ENCODE measurements at regions not wholly inside any gene's neighbourhood (a gene's known extent, or its start where the extent isn't known, plus 50 kb on each side); places are given as distances from the start of the nearest gene placed in this dataset.

DNA sequence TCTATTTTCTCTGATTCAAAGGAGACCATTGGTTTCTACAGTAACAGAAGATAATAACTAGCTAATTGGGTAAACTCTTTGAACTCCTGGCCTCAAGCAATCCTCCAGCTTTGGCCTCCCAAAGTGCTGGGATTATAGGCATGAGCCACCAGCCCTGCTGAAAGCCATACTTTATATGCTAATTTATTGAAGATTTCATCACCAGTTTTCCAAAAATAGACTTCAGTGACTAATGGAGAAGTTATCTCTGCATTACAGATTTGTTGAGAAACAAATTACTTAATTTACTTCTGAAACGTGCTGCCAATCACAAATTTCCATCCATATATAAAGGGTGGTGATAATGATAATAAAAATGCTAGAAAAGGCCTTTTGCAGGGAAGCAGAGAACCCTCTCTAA, 1758.1 kb upstream of the SEL1L start:
- Mint-ChIP-seq H3K4me1 (peaks cover 12% of the 10 kb centered on the region), H3K27ac (peak overlapping the region in 1 of 7 donors; percentile 58), H3K27me3 (ENCODE audit: low read depth in 3 of 3) (no peaks in the 10 kb centered on the region), H3K4me3 (no peak overlapping the region), H3K9me3 (peaks cover 0 to 12% (median 3%) of the 10 kb centered on the region in 7 donors), H3K36me3 (no peaks in the 10 kb centered on the region)
- H3K9ac ChIP-seq (ENCODE audit: insufficient read depth, low read length, poor library complexity, severe bottlenecking): no peak overlapping the region
- no CpG with 5 or more reads among the region's 1 CpG for WGBS (ENCODE audit: insufficient coverage)
- TF ChIP-seq CTCF (IDR thresholded peaks at IDR 0.05): no peak
- H3K4me2 ChIP-seq (replicated peaks; ENCODE audit: extremely low read depth, low read length, poor library complexity, severe bottlenecking): no peak overlapping the region
- H3K27ac ChIP-seq (ENCODE audit: low read depth in 1 of 2, low read length in 2 of 2): peak overlapping the region in 1 of 2 donors; percentile 18
- intact Hi-C loops (cut with micrococcal nuclease): no loop called here
- peaks cover 12 to 23% of the 10 kb centered on the region in 2 donors for H3K4me1 ChIP-seq (ENCODE audit: control insufficient read depth in 1 of 2, insufficient read depth in 2 of 2, low read length in 2 of 2)
- H3K79me2 ChIP-seq (ENCODE audit: insufficient read depth, low read length): no peaks in the 10 kb centered on the region
- no peaks in the 10 kb centered on the region for H3K9me3 ChIP-seq (replicated peaks in 1 of 2; ENCODE audit: control insufficient read depth in 1 of 2, insufficient read depth in 1 of 2, low read length in 2 of 2)
- H4K20me1 ChIP-seq (ENCODE audit: insufficient read depth, low read length): no peaks in the 10 kb centered on the region
- H3K27me3 ChIP-seq (ENCODE audit: control insufficient read depth in 2 of 2, insufficient read depth in 2 of 2, low read length in 2 of 2): no peaks in the 10 kb centered on the region
- no peaks in the 10 kb centered on the region for H3K36me3 ChIP-seq (replicated peaks in 1 of 2; ENCODE audit: control insufficient read depth in 1 of 2, insufficient read depth in 2 of 2, low read length in 2 of 2)
- H2AFZ ChIP-seq (ENCODE audit: insufficient read depth, low read depth, low read length, poor library complexity, severe bottlenecking): no peak overlapping the region
- H3K4me3 ChIP-seq (replicated peaks in 1 of 3; ENCODE audit: low read depth in 2 of 3, low read length in 3 of 3): no peak overlapping the region
- DNase-seq: peak; percentile 12 to 55 (median 48)

DNA sequence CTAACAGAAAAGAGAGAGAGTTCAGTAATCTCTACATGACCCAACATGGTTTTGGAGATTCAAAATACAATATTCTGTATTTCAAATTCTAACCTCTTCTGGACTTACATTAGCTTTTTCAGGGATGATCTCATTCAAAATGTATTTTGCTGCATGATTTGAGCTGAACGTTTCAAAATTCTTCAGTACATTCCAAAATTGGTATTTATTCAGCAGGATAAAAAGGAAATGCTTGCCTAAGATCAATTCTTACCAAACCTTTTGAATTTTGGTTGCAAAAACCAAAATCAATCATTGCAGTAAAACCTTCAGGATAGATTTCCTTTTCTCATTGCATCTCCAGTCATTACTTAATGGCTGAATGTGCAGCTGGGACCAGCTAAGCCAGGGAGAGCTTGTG, 1761.3 kb upstream of the SEL1L start:
- Mint-ChIP-seq H3K4me3 (no peak overlapping the region), H3K4me1 (peaks cover 9% of the 10 kb centered on the region), H3K27ac (no peak overlapping the region), H3K9me3 (peaks cover 0 to 14% (median 3%) of the 10 kb centered on the region in 7 donors), H3K36me3 (no peaks in the 10 kb centered on the region), H3K27me3 (ENCODE audit: low read depth in 3 of 3) (no peaks in the 10 kb centered on the region)
- Histone ChIP-seq H3K4me1 (ENCODE audit: control insufficient read depth in 1 of 2, insufficient read depth in 2 of 2, low read length in 2 of 2) (peaks cover 12 to 16% of the 10 kb centered on the region in 2 donors), H3K9ac (ENCODE audit: insufficient read depth, low read length, poor library complexity, severe bottlenecking) (no peak overlapping the region), H3K27ac (ENCODE audit: low read depth in 1 of 2, low read length in 2 of 2) (no peak overlapping the region), H3K4me3 (replicated peaks in 1 of 3; ENCODE audit: low read depth in 2 of 3, low read length in 3 of 3) (no peak overlapping the region), H4K20me1 (ENCODE audit: insufficient read depth, low read length) (no peaks in the 10 kb centered on the region), H3K4me2 (replicated peaks; ENCODE audit: extremely low read depth, low read length, poor library complexity, severe bottlenecking) (no peak overlapping the region), H3K9me3 (replicated peaks in 1 of 2; ENCODE audit: control insufficient read depth in 1 of 2, insufficient read depth in 1 of 2, low read length in 2 of 2) (no peaks in the 10 kb centered on the region), H2AFZ (ENCODE audit: insufficient read depth, low read depth, low read length, poor library complexity, severe bottlenecking) (no peak overlapping the region), H3K79me2 (ENCODE audit: insufficient read depth, low read length) (no peaks in the 10 kb centered on the region), H3K27me3 (ENCODE audit: control insufficient read depth in 2 of 2, insufficient read depth in 2 of 2, low read length in 2 of 2) (no peaks in the 10 kb centered on the region), H3K36me3 (replicated peaks in 1 of 2; ENCODE audit: control insufficient read depth in 1 of 2, insufficient read depth in 2 of 2, low read length in 2 of 2) (no peaks in the 10 kb centered on the region)
- 83% methylated on average over 1 of the region's 1 CpG for WGBS (ENCODE audit: insufficient coverage)
- intact Hi-C loops (cut with micrococcal nuclease): no loop called here
- DNase-seq: no peak
- no peak for TF ChIP-seq CTCF (IDR thresholded peaks at IDR 0.05)

All from CD14-positive monocyte (primary cell).